WTC11 (cell line): ENCODE measurements at regions not wholly inside any gene's neighbourhood (a gene's known extent, or its start where the extent isn't known, plus 50 kb on each side); places are given as distances from the start of the nearest gene placed in this dataset.

ENCODE experiments used
- AFF4 ChIP-seq: sonication (generic); formaldehyde crosslinking; IDR thresholded peaks from 2 replicates; pipeline ENCODE4 v1.8.1; 2023; ENCODE audit warnings: mild to moderate bottlenecking, missing genetic modification reagents, borderline replicate concordance
- ATF2 ChIP-seq: sonication (generic); formaldehyde crosslinking; IDR thresholded peaks from 2 replicates; pipeline ENCODE4 v1.8.1; 2022; ENCODE audit warnings: low read depth, missing genetic modification reagents, borderline replicate concordance
- CREM ChIP-seq: sonication (generic); formaldehyde crosslinking; IDR thresholded peaks from 2 replicates; pipeline ENCODE4 v1.8.1; 2022; ENCODE audit warnings: mild to moderate bottlenecking, missing genetic modification reagents, moderate library complexity
- CTCF ChIP-seq: fragments of 200-600 bp; IDR thresholded peaks from 2 replicates; pipeline ENCODE4 v1.8.0; 2022; ENCODE audit warnings: antibody characterized with exemption
- E2F4 ChIP-seq: sonication (generic); formaldehyde crosslinking; IDR thresholded peaks from 2 replicates; pipeline ENCODE4 v1.8.1; 2022; ENCODE audit warnings: low read depth, mild to moderate bottlenecking, moderate library complexity, missing genetic modification reagents, borderline replicate concordance
- JUN ChIP-seq: sonication (generic); formaldehyde crosslinking; IDR thresholded peaks from 2 replicates; pipeline ENCODE4 v1.8.0; 2023; ENCODE audit warnings: mild to moderate bottlenecking, missing genetic modification reagents
- NR3C1 ChIP-seq: sonication (generic); formaldehyde crosslinking; conservative IDR thresholded peaks from 2 replicates; pipeline ENCODE4 v1.8.1; 2023; ENCODE audit warnings: low read depth, mild to moderate bottlenecking, missing genetic modification reagents
- TP53 ChIP-seq: sonication (generic); formaldehyde crosslinking; IDR thresholded peaks from 2 replicates; pipeline ENCODE4 v1.8.1; 2023; ENCODE audit warnings: mild to moderate bottlenecking, missing genetic modification reagents
- USF2 ChIP-seq: sonication (generic); formaldehyde crosslinking; IDR thresholded peaks from 2 replicates; pipeline ENCODE4 v1.8.1; 2023; ENCODE audit warnings: mild to moderate bottlenecking, missing genetic modification reagents, moderate library complexity
- ZMAT4 ChIP-seq: fragments of 250-450 bp; sonication (Bioruptor Pico); IDR thresholded peaks from 2 replicates; pipeline ENCODE4 v1.9.0; 2021; ENCODE audit warnings: mild to moderate bottlenecking
- ZNF423 ChIP-seq: fragments of 250-450 bp; sonication (Bioruptor Pico); IDR thresholded peaks from 2 replicates; pipeline ENCODE4 v2.1.2; 2022; ENCODE audit warnings: mild to moderate bottlenecking, moderate library complexity
- ZNF671 ChIP-seq: fragments of 250-450 bp; sonication (Bioruptor Pico); IDR thresholded peaks from 2 replicates; pipeline ENCODE4 v1.8.0; 2021; ENCODE audit warnings: mild to moderate bottlenecking

- TF ChIP-seq ATF2 = no peak
- TF ChIP-seq CREM (CRISPR knock-in tag) = no peak
- no peak for TF ChIP-seq CTCF
- no peak for TF ChIP-seq JUN
- TF ChIP-seq NR3C1 (CRISPR knock-in tag) = no peak
- no peak for TF ChIP-seq ZNF423 (CRISPR knock-in tag)
- no peak for TF ChIP-seq TP53 (CRISPR knock-in tag)
- no peak for TF ChIP-seq ZMAT4 (CRISPR knock-in tag)
- no peak for TF ChIP-seq AFF4 (CRISPR knock-in tag)
- TF ChIP-seq E2F4 (CRISPR knock-in tag) = no peak
- TF ChIP-seq USF2 = no peak
- no peak for TF ChIP-seq ZNF671
Measured at GRCh38 chr3:76378789-76379188, 593.4 kb upstream of the ZNF717 start.
